Endothelial cell (in vitro differentiated cells): ENCODE measurements at regions not wholly inside any gene's neighbourhood (a gene's known extent, or its start where the extent isn't known, plus 50 kb on each side); places are given as distances from the start of the nearest gene placed in this dataset.

Experiments used
- DNase-seq: peaks from one replicate; pipeline ENCODE4 v3.0.0; 2021; ENCODE audit warnings: low spot score
- H3K27ac Mint-ChIP-seq: one replicate; pipeline ENCODE4 v1.8.0; 2021; ENCODE audit warnings: mixed read lengths, inconsistent platforms; ENCODE audit not compliant: unreplicated experiment
- H3K27me3 Mint-ChIP-seq: one replicate; pipeline ENCODE4 v1.8.0; 2021; ENCODE audit warnings: mild to moderate bottlenecking, moderate library complexity, mixed read lengths, inconsistent platforms; ENCODE audit not compliant: unreplicated experiment
- H3K36me3 Mint-ChIP-seq: one replicate; pipeline ENCODE4 v1.8.0; 2021; ENCODE audit warnings: mild to moderate bottlenecking, low read depth, mixed read lengths, inconsistent platforms; ENCODE audit not compliant: unreplicated experiment
- H3K4me1 Mint-ChIP-seq: one replicate; pipeline ENCODE4 v1.8.0; 2021; ENCODE audit warnings: mild to moderate bottlenecking, mixed read lengths, inconsistent platforms; ENCODE audit not compliant: unreplicated experiment
- H3K4me3 Mint-ChIP-seq: one replicate; pipeline ENCODE4 v1.8.0; 2021; ENCODE audit warnings: mild to moderate bottlenecking, mixed read lengths, inconsistent platforms; ENCODE audit not compliant: unreplicated experiment
- H3K9me3 Mint-ChIP-seq: one replicate; pipeline ENCODE4 v1.8.0; 2021; ENCODE audit warnings: mixed read lengths, inconsistent platforms; ENCODE audit not compliant: unreplicated experiment
- CTCF ChIP-seq: fragments of 200-600 bp; sonication (generic); IDR thresholded peaks from one replicate; pipeline ENCODE4 v1.5.0; 2021; ENCODE audit warnings: antibody characterized with exemption; ENCODE audit not compliant: unreplicated experiment

- Mint-ChIP-seq H3K27ac (no peak overlapping the region), H3K36me3 (no peaks in the 10 kb centered on the region), H3K4me3 (no peak overlapping the region), H3K9me3 (no peaks in the 10 kb centered on the region), H3K27me3 (peaks cover 3% of the 10 kb centered on the region), H3K4me1 (peaks cover 8% of the 10 kb centered on the region)
- TF ChIP-seq CTCF = no peak
- no peak for DNase-seq
These were observed 243.2 kb downstream of the KLF13 start for GRCh38 chr15:31569836-31570235.

- TF ChIP-seq CTCF = no peak
- peaks cover 8% of the 10 kb centered on the region for H3K4me1 Mint-ChIP-seq
- H3K9me3 Mint-ChIP-seq = no peaks in the 10 kb centered on the region
- no peaks in the 10 kb centered on the region for H3K36me3 Mint-ChIP-seq
- no peak for DNase-seq
- no peak overlapping the region for H3K27ac Mint-ChIP-seq
- H3K27me3 Mint-ChIP-seq = peaks cover 3% of the 10 kb centered on the region
- H3K4me3 Mint-ChIP-seq = no peak overlapping the region
These were observed 244.0 kb downstream of the KLF13 start for GRCh38 chr15:31570591-31570990.

GRCh38 chr15:31571676-31572075, 245.0 kb downstream of the KLF13 start:
- Mint-ChIP-seq H3K36me3 (no peaks in the 10 kb centered on the region), H3K27me3 (peaks cover 3% of the 10 kb centered on the region), H3K27ac (no peak overlapping the region), H3K4me3 (no peak overlapping the region), H3K9me3 (no peaks in the 10 kb centered on the region), H3K4me1 (peaks cover 8% of the 10 kb centered on the region)
- no peak for DNase-seq
- TF ChIP-seq CTCF = no peak

GRCh38 chr15:31573759-31574158, 247.1 kb downstream of the KLF13 start:
- H3K4me3 Mint-ChIP-seq = no peak overlapping the region
- peaks cover 8% of the 10 kb centered on the region for H3K4me1 Mint-ChIP-seq
- H3K27me3 Mint-ChIP-seq = peaks cover 2% of the 10 kb centered on the region
- H3K9me3 Mint-ChIP-seq = no peaks in the 10 kb centered on the region
- DNase-seq = no peak
- no peak for TF ChIP-seq CTCF
- no peak overlapping the region for H3K27ac Mint-ChIP-seq
- H3K36me3 Mint-ChIP-seq = no peaks in the 10 kb centered on the region

- DNase-seq = no peak
- no peak for TF ChIP-seq CTCF
- peaks cover 2% of the 10 kb centered on the region for H3K27me3 Mint-ChIP-seq
- H3K36me3 Mint-ChIP-seq = no peaks in the 10 kb centered on the region
- H3K4me3 Mint-ChIP-seq = no peak overlapping the region
- no peaks in the 10 kb centered on the region for H3K9me3 Mint-ChIP-seq
- H3K4me1 Mint-ChIP-seq = peaks cover 8% of the 10 kb centered on the region
- H3K27ac Mint-ChIP-seq = no peak overlapping the region
These were observed 248.1 kb downstream of the KLF13 start for GRCh38 chr15:31574766-31575165.
